ENCODE measurements at regions not wholly inside any gene's neighbourhood (a gene's known extent, or its start where the extent isn't known, plus 50 kb on each side); places are given as distances from the start of the nearest gene placed in this dataset.
A peak's percentile ranks its signal among the peaks of the same experiment; 100 is the strongest.

- Histone ChIP-seq H3K36me3 (no peaks in the 10 kb centered on the region), H3K27me3 (no peaks in the 10 kb centered on the region), H3K9me3 (ENCODE audit: low read depth) (no peaks in the 10 kb centered on the region), H3K4me1 (ENCODE audit: low read depth) (peaks cover 13% of the 10 kb centered on the region), H3K4me3 (no peak overlapping the region), H3K27ac (peak overlapping the region; percentile 36)
- no peak for DNase-seq (ENCODE audit: low read depth in 1 of 2, low spot score in 1 of 2)
- no peak for TF ChIP-seq CTCF (IDR thresholded peaks at IDR 0.05; ENCODE audit: low read depth, low read length)
Measured at GRCh38 chr10:118116362-118116714, 69.6 kb upstream of the RAB11FIP2 start.

- Histone ChIP-seq H3K4me3 (no peak overlapping the region), H3K27ac (no peak overlapping the region), H3K4me1 (ENCODE audit: low read depth) (peaks cover 13% of the 10 kb centered on the region), H3K9me3 (ENCODE audit: low read depth) (no peaks in the 10 kb centered on the region), H3K27me3 (no peaks in the 10 kb centered on the region), H3K36me3 (no peaks in the 10 kb centered on the region)
- TF ChIP-seq CTCF (IDR thresholded peaks at IDR 0.05; ENCODE audit: low read depth, low read length): no peak
- DNase-seq (ENCODE audit: low read depth in 1 of 2, low spot score in 1 of 2): peak in 1 of 2 donors; percentile 47
Measured at GRCh38 chr10:118115701-118116100, 69.0 kb upstream of the RAB11FIP2 start.

- H3K9me3 ChIP-seq (ENCODE audit: low read depth): no peaks in the 10 kb centered on the region
- no peak overlapping the region for H3K4me3 ChIP-seq
- no peaks in the 10 kb centered on the region for H3K27me3 ChIP-seq
- H3K36me3 ChIP-seq: no peaks in the 10 kb centered on the region
- no peak for TF ChIP-seq CTCF (IDR thresholded peaks at IDR 0.05; ENCODE audit: low read depth, low read length)
- peaks cover 13% of the 10 kb centered on the region for H3K4me1 ChIP-seq (ENCODE audit: low read depth)
- no peak for DNase-seq (ENCODE audit: low read depth in 1 of 2, low spot score in 1 of 2)
- no peak overlapping the region for H3K27ac ChIP-seq
Measured at GRCh38 chr10:118114992-118115391, 68.3 kb upstream of the RAB11FIP2 start.

GRCh38 chr10:118112543-118113125 is 65.9 kb upstream of the RAB11FIP2 start:
- Histone ChIP-seq H3K4me1 (ENCODE audit: low read depth) (peaks cover 13% of the 10 kb centered on the region), H3K27ac (no peak overlapping the region), H3K36me3 (no peaks in the 10 kb centered on the region), H3K4me3 (no peak overlapping the region), H3K27me3 (no peaks in the 10 kb centered on the region), H3K9me3 (ENCODE audit: low read depth) (no peaks in the 10 kb centered on the region)
- TF ChIP-seq CTCF (IDR thresholded peaks at IDR 0.05; ENCODE audit: low read depth, low read length): no peak
- no peak for DNase-seq (ENCODE audit: low read depth in 1 of 2, low spot score in 1 of 2)

DNA sequence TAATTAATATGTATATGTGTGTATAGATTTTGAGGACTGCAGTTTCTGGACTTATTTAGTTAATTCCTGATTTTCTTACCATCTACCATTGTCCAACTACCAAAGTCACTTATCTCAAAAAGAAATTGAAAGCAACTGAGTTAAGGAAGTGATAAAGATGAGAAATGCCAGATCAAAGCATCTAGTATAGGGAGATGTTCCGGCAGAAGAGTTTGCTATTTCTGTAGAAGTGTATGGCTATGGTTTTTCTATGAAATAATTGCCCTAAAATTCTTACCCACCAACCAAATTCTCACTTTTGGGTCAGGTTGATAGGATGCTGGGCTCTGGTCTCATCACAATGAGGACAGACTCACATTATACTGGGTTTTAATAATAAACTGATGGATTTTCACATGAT is 64.0 kb upstream of the RAB11FIP2 start:
- no peak for DNase-seq (ENCODE audit: low read depth in 1 of 2, low spot score in 1 of 2)
- H3K4me1 ChIP-seq (ENCODE audit: low read depth): no peaks in the 10 kb centered on the region
- H3K4me3 ChIP-seq: no peak overlapping the region
- no peaks in the 10 kb centered on the region for H3K9me3 ChIP-seq (ENCODE audit: low read depth)
- no peaks in the 10 kb centered on the region for H3K36me3 ChIP-seq
- H3K27me3 ChIP-seq: peaks cover 3% of the 10 kb centered on the region
- no peak overlapping the region for H3K27ac ChIP-seq
- TF ChIP-seq CTCF (IDR thresholded peaks at IDR 0.05; ENCODE audit: low read depth, low read length): no peak
